ENCODE measurements at regions not wholly inside any gene's neighbourhood (a gene's known extent, or its start where the extent isn't known, plus 50 kb on each side); places are given as distances from the start of the nearest gene placed in this dataset.

GRCh38 chr4:112946127-112946526 is 103.3 kb upstream of the ANK2 start:
- peak; percentile 57 for DNase-seq
- H3K4me1 ChIP-seq (ENCODE audit: control insufficient read depth, insufficient read depth, low read length), result peaks cover 4% of the 10 kb centered on the region
- Mint-ChIP-seq H3K9me3 (peaks cover 14% of the 10 kb centered on the region), H3K36me3 (ENCODE audit: low read depth) (peaks cover 37% of the 10 kb centered on the region), H3K4me1 (peaks cover 11% of the 10 kb centered on the region), H3K27ac (peak overlapping the region; percentile 69), H3K4me3 (no peak overlapping the region), H3K27me3 (ENCODE audit: insufficient read depth) (no peaks in the 10 kb centered on the region)
- H3K4me3 ChIP-seq (ENCODE audit: low read length), result no peak overlapping the region
- no peak overlapping the region for H3K9ac ChIP-seq (ENCODE audit: extremely low read depth, low read length, poor library complexity, severe bottlenecking)
- no peaks in the 10 kb centered on the region for H3K27me3 ChIP-seq (ENCODE audit: control insufficient read depth, insufficient read depth, low read length, poor library complexity, severe bottlenecking)
- H3K9me3 ChIP-seq (ENCODE audit: control insufficient read depth, low read length), result peaks cover 14% of the 10 kb centered on the region
- WGBS, 2 experiments (ENCODE audit: insufficient coverage in 1 of 2, insufficient read length in 1 of 2), result 88 to 93% methylated on average over 4 to 7 of the region's 7 CpGs
- TF ChIP-seq CTCF (conservative IDR thresholded peaks at IDR 0.05), result no peak
- peaks cover 12% of the 10 kb centered on the region for H3K36me3 ChIP-seq (ENCODE audit: control insufficient read depth, insufficient read depth, low read length)
- no peak overlapping the region for H3K27ac ChIP-seq (ENCODE audit: low read depth, low read length)

DNA sequence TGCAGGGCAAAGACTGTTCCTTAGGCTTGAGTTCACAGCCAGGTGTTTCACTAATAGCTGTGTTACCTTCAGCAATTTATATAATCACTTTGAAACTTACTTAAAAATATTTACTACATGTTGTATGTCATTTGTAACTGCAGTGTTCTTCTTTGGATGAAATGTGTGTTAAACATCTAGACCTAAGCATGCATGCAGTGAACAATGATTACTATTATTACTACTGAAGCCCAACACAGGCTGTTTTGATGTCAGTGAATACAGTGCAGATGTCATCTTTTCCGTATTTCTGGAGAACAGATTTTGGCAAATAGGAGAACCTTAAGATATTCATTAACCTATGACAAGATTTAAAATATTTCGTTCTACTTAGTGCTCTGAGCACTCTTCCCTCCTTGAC is 101.8 kb upstream of the ANK2 start:
- Mint-ChIP-seq H3K4me3 (no peak overlapping the region), H3K27ac (peak overlapping the region; percentile 42), H3K4me1 (peaks cover 15% of the 10 kb centered on the region), H3K9me3 (peaks cover 14% of the 10 kb centered on the region), H3K27me3 (ENCODE audit: insufficient read depth) (no peaks in the 10 kb centered on the region), H3K36me3 (ENCODE audit: low read depth) (peaks cover 41% of the 10 kb centered on the region)
- no peaks in the 10 kb centered on the region for H3K27me3 ChIP-seq (ENCODE audit: control insufficient read depth, insufficient read depth, low read length, poor library complexity, severe bottlenecking)
- WGBS, 2 experiments (ENCODE audit: insufficient coverage in 1 of 2, insufficient read length in 1 of 2), result 92 to 93% methylated on average over 2 of the region's 2 CpGs
- no peak for TF ChIP-seq CTCF (conservative IDR thresholded peaks at IDR 0.05)
- no peak for DNase-seq
- H3K4me3 ChIP-seq (ENCODE audit: low read length), result no peak overlapping the region
- H3K27ac ChIP-seq (ENCODE audit: low read depth, low read length), result no peak overlapping the region
- no peak overlapping the region for H3K9ac ChIP-seq (ENCODE audit: extremely low read depth, low read length, poor library complexity, severe bottlenecking)
- peaks cover 12% of the 10 kb centered on the region for H3K36me3 ChIP-seq (ENCODE audit: control insufficient read depth, insufficient read depth, low read length)
- peaks cover 14% of the 10 kb centered on the region for H3K9me3 ChIP-seq (ENCODE audit: control insufficient read depth, low read length)
- peaks cover 4% of the 10 kb centered on the region for H3K4me1 ChIP-seq (ENCODE audit: control insufficient read depth, insufficient read depth, low read length)

GRCh38 chr4:112951362-112952312 is 97.8 kb upstream of the ANK2 start:
- Mint-ChIP-seq H3K36me3 (ENCODE audit: low read depth) (peaks cover 24% of the 10 kb centered on the region), H3K27ac (no peak overlapping the region), H3K4me3 (no peak overlapping the region), H3K9me3 (peaks cover 8% of the 10 kb centered on the region), H3K4me1 (peaks cover 19% of the 10 kb centered on the region), H3K27me3 (ENCODE audit: insufficient read depth) (no peaks in the 10 kb centered on the region)
- Histone ChIP-seq H3K27ac (ENCODE audit: low read depth, low read length) (no peak overlapping the region), H3K9ac (ENCODE audit: extremely low read depth, low read length, poor library complexity, severe bottlenecking) (no peak overlapping the region), H3K9me3 (ENCODE audit: control insufficient read depth, low read length) (peaks cover 5% of the 10 kb centered on the region), H3K36me3 (ENCODE audit: control insufficient read depth, insufficient read depth, low read length) (peaks cover 11% of the 10 kb centered on the region), H3K4me3 (ENCODE audit: low read length) (no peak overlapping the region), H3K4me1 (ENCODE audit: control insufficient read depth, insufficient read depth, low read length) (peaks cover 9% of the 10 kb centered on the region), H3K27me3 (ENCODE audit: control insufficient read depth, insufficient read depth, low read length, poor library complexity, severe bottlenecking) (no peaks in the 10 kb centered on the region)
- WGBS, 2 experiments (ENCODE audit: insufficient coverage in 1 of 2, insufficient read length in 1 of 2), result 90 to 93% methylated on average over 1 to 5 of the region's 6 CpGs
- no peak for DNase-seq
- TF ChIP-seq CTCF (conservative IDR thresholded peaks at IDR 0.05), result peak; percentile 80

All from endodermal cell (in vitro differentiated cells).